ENCODE measurements at regions not wholly inside any gene's neighbourhood (a gene's known extent, or its start where the extent isn't known, plus 50 kb on each side); places are given as distances from the start of the nearest gene placed in this dataset.

GRCh38 chr6:169960521-169960885, 209.1 kb downstream of the ERMARD start:
- DNase-seq = no peak

- DNase-seq = no peak
Observed at GRCh38 chr6:169960003-169960344, 208.6 kb downstream of the ERMARD start.

GRCh38 chr6:169959136-169960002, 207.9 kb downstream of the ERMARD start:
- no peak for DNase-seq

- no peak for DNase-seq
Observed at GRCh38 chr6:169958510-169958909, 207.1 kb downstream of the ERMARD start.

- no peak for DNase-seq
Observed at GRCh38 chr6:169957351-169957963, 206.0 kb downstream of the ERMARD start.

GRCh38 chr6:169956580-169956979, 205.2 kb downstream of the ERMARD start:
- no peak for DNase-seq

- no peak for DNase-seq
Observed at GRCh38 chr6:169955731-169956437, 204.5 kb downstream of the ERMARD start.

GRCh38 chr6:169954977-169955376, 203.6 kb downstream of the ERMARD start:
- DNase-seq = no peak

GRCh38 chr6:169953686-169954085, 202.3 kb downstream of the ERMARD start:
- no peak for DNase-seq

- no peak for DNase-seq
Observed at GRCh38 chr6:169950558-169950957, 199.1 kb downstream of the ERMARD start.

GRCh38 chr6:169949511-169950097, 198.2 kb downstream of the ERMARD start:
- no peak for DNase-seq

- DNase-seq = no peak
Observed at GRCh38 chr6:169946971-169947370, 195.5 kb downstream of the ERMARD start.

- DNase-seq = no peak
Observed at GRCh38 chr6:169945117-169945516, 193.7 kb downstream of the ERMARD start.

- DNase-seq = no peak
Observed at GRCh38 chr6:169944415-169944814, 193.0 kb downstream of the ERMARD start.

- no peak for DNase-seq
Observed at GRCh38 chr6:169944061-169944337, 192.6 kb downstream of the ERMARD start.

GRCh38 chr6:169943241-169944060, 192.0 kb downstream of the ERMARD start:
- DNase-seq = no peak

- DNase-seq = no peak
Observed at GRCh38 chr6:169942173-169942572, 190.8 kb downstream of the ERMARD start.

- no peak for DNase-seq
Observed at GRCh38 chr6:169940481-169941271, 189.3 kb downstream of the ERMARD start.

- no peak for DNase-seq
Observed at GRCh38 chr6:169939554-169940164, 188.2 kb downstream of the ERMARD start.

GRCh38 chr6:169938731-169939130, 187.3 kb downstream of the ERMARD start:
- no peak for DNase-seq

- DNase-seq = no peak
Observed at GRCh38 chr6:169938262-169938701, 186.9 kb downstream of the ERMARD start.

All from T1000 (cell line).